Skeletal muscle tissue (tissue), 3 donors: ENCODE measurements at regions not wholly inside any gene's neighbourhood (a gene's known extent, or its start where the extent isn't known, plus 50 kb on each side); places are given as distances from the start of the nearest gene placed in this dataset.

Experiments used
- H3K27ac ChIP-seq: one replicate; pipeline ENCODE4 v1.7.0; 2013; ENCODE audit warnings: mild to moderate bottlenecking, low read depth, low read length, inconsistent platforms
- H3K27me3 ChIP-seq, 3 donors: one replicate each; pipeline ENCODE4 v1.7.0; 2013; ENCODE audit warnings: low read length in 3 of 3; ENCODE audit not compliant: control insufficient read depth in 3 of 3, insufficient read depth in 3 of 3
- H3K36me3 ChIP-seq, 3 donors: one replicate each; pipeline ENCODE4 v1.7.0; 2013; ENCODE audit warnings: low read length in 3 of 3; ENCODE audit not compliant: control insufficient read depth in 3 of 3, insufficient read depth in 3 of 3
- H3K4me1 ChIP-seq, 3 donors: one replicate each; pipeline ENCODE4 v1.7.0; 2013; ENCODE audit warnings: low read length in 3 of 3, mild to moderate bottlenecking in 3 of 3; ENCODE audit not compliant: control insufficient read depth in 3 of 3, insufficient read depth in 3 of 3
- H3K4me3 ChIP-seq, 3 donors: one replicate each; pipeline ENCODE4 v1.7.0; 2013; ENCODE audit warnings: low read length in 3 of 3
- H3K9ac ChIP-seq, 3 donors: one replicate each; pipeline ENCODE4 v1.7.0; 2013; ENCODE audit warnings: low read length in 3 of 3, mild to moderate bottlenecking in 3 of 3, moderate library complexity in 2 of 3, low read depth in 1 of 3
- H3K9me3 ChIP-seq, 3 donors: one replicate each; pipeline ENCODE4 v1.7.0; 2013; ENCODE audit warnings: low read length in 3 of 3; ENCODE audit not compliant: control insufficient read depth in 3 of 3
- donor health status: Osteomylitis.

GRCh38 chr1:70887936-70888335, 159.7 kb downstream of the PTGER3 start:
- H3K9me3 ChIP-seq = no peaks in the 10 kb centered on the region
- H3K27ac ChIP-seq = no peak overlapping the region
- H3K4me3 ChIP-seq = no peak overlapping the region
- H3K36me3 ChIP-seq = no peaks in the 10 kb centered on the region
- H3K4me1 ChIP-seq = no peaks in the 10 kb centered on the region
- no peaks in the 10 kb centered on the region for H3K27me3 ChIP-seq
- H3K9ac ChIP-seq = no peak overlapping the region

- H3K4me1 ChIP-seq = no peaks in the 10 kb centered on the region
- no peaks in the 10 kb centered on the region for H3K27me3 ChIP-seq
- no peak overlapping the region for H3K4me3 ChIP-seq
- H3K9me3 ChIP-seq = no peaks in the 10 kb centered on the region
- no peaks in the 10 kb centered on the region for H3K36me3 ChIP-seq
- no peak overlapping the region for H3K27ac ChIP-seq
- H3K9ac ChIP-seq = no peak overlapping the region
Observed at GRCh38 chr1:70888722-70889121, 158.9 kb downstream of the PTGER3 start.

GRCh38 chr1:70890408-70890807, 157.2 kb downstream of the PTGER3 start:
- H3K27ac ChIP-seq = no peak overlapping the region
- H3K4me1 ChIP-seq = no peaks in the 10 kb centered on the region
- H3K27me3 ChIP-seq = no peaks in the 10 kb centered on the region
- H3K4me3 ChIP-seq = no peak overlapping the region
- no peaks in the 10 kb centered on the region for H3K9me3 ChIP-seq
- H3K9ac ChIP-seq = no peak overlapping the region
- H3K36me3 ChIP-seq = no peaks in the 10 kb centered on the region

- Histone ChIP-seq H3K27ac (no peak overlapping the region), H3K4me1 (no peaks in the 10 kb centered on the region), H3K36me3 (no peaks in the 10 kb centered on the region), H3K4me3 (no peak overlapping the region), H3K9me3 (no peaks in the 10 kb centered on the region), H3K27me3 (no peaks in the 10 kb centered on the region), H3K9ac (no peak overlapping the region)
Observed at GRCh38 chr1:70891051-70891843, 156.4 kb downstream of the PTGER3 start.

GRCh38 chr1:70892140-70892539, 155.5 kb downstream of the PTGER3 start:
- H3K36me3 ChIP-seq = no peaks in the 10 kb centered on the region
- H3K4me1 ChIP-seq = no peaks in the 10 kb centered on the region
- no peaks in the 10 kb centered on the region for H3K27me3 ChIP-seq
- no peaks in the 10 kb centered on the region for H3K9me3 ChIP-seq
- no peak overlapping the region for H3K9ac ChIP-seq
- no peak overlapping the region for H3K27ac ChIP-seq
- H3K4me3 ChIP-seq = no peak overlapping the region

DNA sequence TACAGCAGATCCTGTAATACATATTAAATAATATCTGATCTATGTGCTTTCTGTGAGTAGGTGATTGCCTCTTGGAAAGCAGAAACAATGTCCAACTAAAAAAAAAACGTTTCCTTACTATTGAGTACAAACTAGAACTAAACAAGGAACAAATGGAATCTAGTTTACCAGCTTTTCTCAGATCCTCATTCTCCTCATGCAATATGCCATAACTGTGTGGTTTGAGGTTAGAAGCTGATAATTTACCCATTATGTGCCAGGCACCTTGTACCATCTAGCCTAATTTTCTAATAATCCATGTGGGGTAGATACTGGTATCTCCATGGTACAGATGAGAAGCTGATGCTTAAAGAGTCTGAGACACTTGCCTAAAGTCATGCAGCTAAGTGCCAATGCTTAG, 154.7 kb downstream of the PTGER3 start:
- Histone ChIP-seq H3K36me3 (no peaks in the 10 kb centered on the region), H3K9ac (no peak overlapping the region), H3K27ac (no peak overlapping the region), H3K4me3 (no peak overlapping the region), H3K4me1 (no peaks in the 10 kb centered on the region), H3K9me3 (no peaks in the 10 kb centered on the region), H3K27me3 (no peaks in the 10 kb centered on the region)

GRCh38 chr1:70893381-70893780, 154.2 kb downstream of the PTGER3 start:
- no peak overlapping the region for H3K9ac ChIP-seq
- no peaks in the 10 kb centered on the region for H3K4me1 ChIP-seq
- no peaks in the 10 kb centered on the region for H3K27me3 ChIP-seq
- no peaks in the 10 kb centered on the region for H3K36me3 ChIP-seq
- H3K9me3 ChIP-seq = no peaks in the 10 kb centered on the region
- no peak overlapping the region for H3K27ac ChIP-seq
- no peak overlapping the region for H3K4me3 ChIP-seq

- Histone ChIP-seq H3K4me1 (no peaks in the 10 kb centered on the region), H3K9me3 (no peaks in the 10 kb centered on the region)
Observed at GRCh38 chr1:70895531-70895930, 152.1 kb downstream of the PTGER3 start.

GRCh38 chr1:70896224-70896623, 151.4 kb downstream of the PTGER3 start:
- no peak overlapping the region for H3K4me3 ChIP-seq

More at GRCh38 chr1:70895531-70895930, 152.1 kb downstream of the PTGER3 start:
- Histone ChIP-seq H3K4me3 (no peak overlapping the region), H3K27ac (no peak overlapping the region), H3K9ac (no peak overlapping the region), H3K36me3 (no peaks in the 10 kb centered on the region), H3K27me3 (no peaks in the 10 kb centered on the region)

GRCh38 chr1:70897273-70897672, 150.3 kb downstream of the PTGER3 start:
- H3K4me3 ChIP-seq = no peak overlapping the region
- no peaks in the 10 kb centered on the region for H3K9me3 ChIP-seq
- H3K27me3 ChIP-seq = no peaks in the 10 kb centered on the region
- no peaks in the 10 kb centered on the region for H3K36me3 ChIP-seq
- no peak overlapping the region for H3K27ac ChIP-seq
- no peaks in the 10 kb centered on the region for H3K4me1 ChIP-seq
- no peak overlapping the region for H3K9ac ChIP-seq

More at GRCh38 chr1:70896224-70896623, 151.4 kb downstream of the PTGER3 start:
- no peaks in the 10 kb centered on the region for H3K36me3 ChIP-seq
- H3K27ac ChIP-seq = no peak overlapping the region
- no peak overlapping the region for H3K9ac ChIP-seq
- no peaks in the 10 kb centered on the region for H3K9me3 ChIP-seq
- H3K4me1 ChIP-seq = no peaks in the 10 kb centered on the region
- no peaks in the 10 kb centered on the region for H3K27me3 ChIP-seq
